Calu3 (cell line): ENCODE measurements at regions not wholly inside any gene's neighbourhood (a gene's known extent, or its start where the extent isn't known, plus 50 kb on each side); places are given as distances from the start of the nearest gene placed in this dataset.

Experiments
- BruUV-seq: library from RNA; stranded (reverse); fragments of 400-500 nt; replicated peaks from 2 replicates; lab custom pipeline; 2021; lab: Mats Ljungman, UMichigan
- CTCF ChIA-PET: fragments of 300-600 bp; sonication (Branson Sonifier 250); formaldehyde crosslinking; loops from one replicate; lab custom pipeline; 2022; ENCODE audit warnings: antibody characterized with exemption; lab: Charles Lee
- DNase-seq: peaks from one replicate; pipeline ENCODE4 v3.0.0; 2022
- H3K27ac Mint-ChIP-seq: one replicate; pipeline ENCODE4 v1.8.0; 2022; ENCODE audit warnings: mixed read lengths; ENCODE audit not compliant: unreplicated experiment
- H3K27me3 Mint-ChIP-seq: one replicate; pipeline ENCODE4 v1.8.0; 2022; ENCODE audit warnings: mixed read lengths; ENCODE audit not compliant: unreplicated experiment
- H3K36me3 Mint-ChIP-seq: one replicate; pipeline ENCODE4 v1.8.0; 2022; ENCODE audit warnings: mild to moderate bottlenecking, moderate library complexity, mixed read lengths; ENCODE audit not compliant: insufficient read depth, unreplicated experiment
- H3K4me1 Mint-ChIP-seq: one replicate; pipeline ENCODE4 v1.8.0; 2022; ENCODE audit warnings: mild to moderate bottlenecking, low read depth, mixed read lengths; ENCODE audit not compliant: unreplicated experiment
- H3K4me3 Mint-ChIP-seq: one replicate; pipeline ENCODE4 v1.8.0; 2022; ENCODE audit warnings: mild to moderate bottlenecking, low read depth, moderate library complexity, mixed read lengths; ENCODE audit not compliant: unreplicated experiment
- H3K9me3 Mint-ChIP-seq: one replicate; pipeline ENCODE4 v1.8.0; 2022; ENCODE audit warnings: low read depth, mixed read lengths; ENCODE audit not compliant: unreplicated experiment
- intact Hi-C: fragments of 100-400 bp; cut with micrococcal nuclease; formaldehyde crosslinking; loops from one replicate; pipeline ENCODE4 v1.10.0; 2022; ENCODE audit not compliant: unreplicated experiment
- TF ChIP-seq, protein P1 (sequence below): fragments of 200-600 bp; IDR thresholded peaks from one replicate; pipeline ENCODE4 v1.8.0; 2022; ENCODE audit warnings: antibody characterized with exemption; ENCODE audit not compliant: unreplicated experiment

DNA sequence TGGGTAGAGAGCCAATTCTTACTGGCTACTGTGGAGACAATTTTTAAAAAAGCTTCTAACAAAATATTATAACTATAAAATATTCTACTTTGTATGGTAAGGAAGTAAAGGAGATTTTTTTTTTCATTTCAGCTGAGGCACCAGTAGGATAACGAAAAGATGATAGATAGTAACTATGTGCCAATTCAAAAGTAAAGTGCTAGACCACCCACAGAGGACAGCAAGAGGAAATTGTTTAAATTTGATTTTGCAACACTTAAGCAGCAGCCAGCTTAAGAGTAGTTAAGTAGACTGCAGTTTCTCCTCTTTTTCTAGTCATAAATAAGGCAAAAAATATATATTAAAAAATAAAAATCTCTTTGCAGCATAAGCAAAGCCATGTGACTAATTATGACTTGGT is 1539.3 kb upstream of the ACO1 start:
- H3K4me1 Mint-ChIP-seq = no peaks in the 10 kb centered on the region
- no peak for DNase-seq
- H3K27me3 Mint-ChIP-seq = no peaks in the 10 kb centered on the region
- CTCF ChIA-PET = no interaction called here
- TF ChIP-seq, protein P1, sequence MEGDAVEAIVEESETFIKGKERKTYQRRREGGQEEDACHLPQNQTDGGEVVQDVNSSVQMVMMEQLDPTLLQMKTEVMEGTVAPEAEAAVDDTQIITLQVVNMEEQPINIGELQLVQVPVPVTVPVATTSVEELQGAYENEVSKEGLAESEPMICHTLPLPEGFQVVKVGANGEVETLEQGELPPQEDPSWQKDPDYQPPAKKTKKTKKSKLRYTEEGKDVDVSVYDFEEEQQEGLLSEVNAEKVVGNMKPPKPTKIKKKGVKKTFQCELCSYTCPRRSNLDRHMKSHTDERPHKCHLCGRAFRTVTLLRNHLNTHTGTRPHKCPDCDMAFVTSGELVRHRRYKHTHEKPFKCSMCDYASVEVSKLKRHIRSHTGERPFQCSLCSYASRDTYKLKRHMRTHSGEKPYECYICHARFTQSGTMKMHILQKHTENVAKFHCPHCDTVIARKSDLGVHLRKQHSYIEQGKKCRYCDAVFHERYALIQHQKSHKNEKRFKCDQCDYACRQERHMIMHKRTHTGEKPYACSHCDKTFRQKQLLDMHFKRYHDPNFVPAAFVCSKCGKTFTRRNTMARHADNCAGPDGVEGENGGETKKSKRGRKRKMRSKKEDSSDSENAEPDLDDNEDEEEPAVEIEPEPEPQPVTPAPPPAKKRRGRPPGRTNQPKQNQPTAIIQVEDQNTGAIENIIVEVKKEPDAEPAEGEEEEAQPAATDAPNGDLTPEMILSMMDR = no peak
- H3K36me3 Mint-ChIP-seq = no peaks in the 10 kb centered on the region
- no peak overlapping the region for H3K4me3 Mint-ChIP-seq
- peaks cover 5% of the 10 kb centered on the region for H3K9me3 Mint-ChIP-seq
- BruUV-seq = no TSS peak
- no peak overlapping the region for H3K27ac Mint-ChIP-seq
- intact Hi-C loops = no loop called here

DNA sequence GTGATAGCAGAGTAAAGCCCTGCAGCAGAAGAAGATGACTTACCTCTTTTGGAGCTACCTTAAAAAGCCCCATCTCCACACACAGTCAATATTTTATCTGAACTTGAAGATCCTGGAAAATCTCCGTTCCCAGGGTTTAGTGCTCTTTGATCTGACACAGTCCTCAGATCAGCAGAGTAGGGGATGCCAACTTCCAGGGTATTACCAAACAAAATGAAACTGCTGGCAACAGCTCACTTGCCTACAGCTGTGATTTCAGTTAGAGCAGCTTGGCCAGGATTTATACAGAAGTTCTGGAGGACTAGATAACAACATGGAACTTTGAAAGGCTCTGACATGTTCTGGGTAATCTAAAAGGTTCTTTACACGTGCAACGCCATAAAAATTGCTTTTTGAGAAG is 1537.8 kb upstream of the ACO1 start:
- TF ChIP-seq, protein P1 = no peak
- Mint-ChIP-seq H3K9me3 (peaks cover 7% of the 10 kb centered on the region), H3K27me3 (no peaks in the 10 kb centered on the region), H3K4me1 (no peaks in the 10 kb centered on the region), H3K36me3 (no peaks in the 10 kb centered on the region), H3K4me3 (no peak overlapping the region), H3K27ac (no peak overlapping the region)
- intact Hi-C loops = no loop called here
- CTCF ChIA-PET = no interaction called here
- no TSS peak for BruUV-seq
- no peak for DNase-seq

DNA sequence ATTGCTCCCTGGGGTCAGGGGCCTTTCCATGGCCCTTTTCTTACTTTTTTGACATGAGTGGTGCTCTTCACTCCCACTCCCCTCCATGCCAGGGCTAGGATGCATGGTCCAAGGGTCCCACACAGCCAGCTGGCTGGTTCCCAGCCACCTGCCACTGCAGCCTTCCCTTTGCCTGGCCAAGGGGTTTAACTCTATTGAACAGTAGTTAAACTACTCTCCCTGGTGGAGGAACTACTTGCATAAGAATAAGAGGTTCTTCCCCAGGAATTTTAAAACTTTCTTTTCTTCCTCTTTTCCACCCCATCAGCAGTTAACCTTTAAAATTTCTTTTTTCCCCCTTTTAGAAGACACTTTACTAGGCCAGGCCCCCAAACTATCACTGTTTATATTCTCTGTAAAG is 1532.8 kb upstream of the ACO1 start:
- no peak overlapping the region for H3K27ac Mint-ChIP-seq
- TF ChIP-seq, protein P1 = no peak
- CTCF ChIA-PET = no interaction called here
- H3K4me1 Mint-ChIP-seq = no peaks in the 10 kb centered on the region
- intact Hi-C loops = no loop called here
- no peak overlapping the region for H3K4me3 Mint-ChIP-seq
- H3K36me3 Mint-ChIP-seq = no peaks in the 10 kb centered on the region
- no peaks in the 10 kb centered on the region for H3K27me3 Mint-ChIP-seq
- peaks cover 4% of the 10 kb centered on the region for H3K9me3 Mint-ChIP-seq
- DNase-seq = no peak
- no TSS peak for BruUV-seq

DNA sequence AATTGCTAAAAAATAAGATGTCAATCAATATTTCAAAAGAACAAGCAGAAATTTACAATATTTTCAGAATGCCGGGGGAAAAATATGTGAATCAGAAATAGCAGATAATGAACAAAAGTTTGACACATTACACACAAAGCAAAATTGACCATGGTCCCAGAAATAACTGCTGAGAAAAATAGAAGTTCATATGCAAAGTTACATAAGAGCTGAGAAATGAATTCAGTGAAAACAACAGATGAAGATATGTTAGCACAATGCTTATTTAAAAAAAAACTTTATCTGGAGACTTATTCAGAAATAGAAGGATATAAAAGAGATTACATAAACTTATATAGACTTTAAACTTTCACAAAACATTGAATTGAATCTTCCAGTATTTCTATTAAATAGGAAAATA is 1483.7 kb upstream of the ACO1 start:
- TF ChIP-seq, protein P1 = no peak
- CTCF ChIA-PET = no interaction called here
- no peaks in the 10 kb centered on the region for H3K4me1 Mint-ChIP-seq
- no peak overlapping the region for H3K4me3 Mint-ChIP-seq
- H3K9me3 Mint-ChIP-seq = no peaks in the 10 kb centered on the region
- intact Hi-C loops = no loop called here
- no peaks in the 10 kb centered on the region for H3K27me3 Mint-ChIP-seq
- H3K36me3 Mint-ChIP-seq = no peaks in the 10 kb centered on the region
- DNase-seq = no peak
- no peak overlapping the region for H3K27ac Mint-ChIP-seq
- BruUV-seq = no TSS peak

DNA sequence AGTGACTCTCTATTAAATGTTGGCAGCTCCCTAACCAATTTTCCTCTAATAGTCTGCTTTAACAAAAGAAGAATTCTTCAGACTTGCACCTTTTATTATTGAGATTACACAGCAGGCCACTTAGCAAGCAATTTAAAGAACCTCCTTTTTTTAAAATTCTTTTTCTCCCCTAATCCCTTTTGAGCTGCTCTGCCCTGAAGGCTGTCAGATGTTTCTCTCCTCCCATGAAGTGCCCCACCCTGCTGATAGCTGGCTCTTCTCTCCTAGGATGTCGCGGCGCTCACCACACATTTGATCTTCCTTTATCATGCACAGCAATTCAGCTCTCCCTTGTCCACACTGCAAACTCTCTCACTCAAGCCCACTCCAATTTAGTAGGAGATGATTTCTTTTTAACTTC is 1471.1 kb upstream of the ACO1 start:
- no peaks in the 10 kb centered on the region for H3K4me1 Mint-ChIP-seq
- no peak for DNase-seq
- intact Hi-C loops = no loop called here
- TF ChIP-seq, protein P1 = no peak
- no peak overlapping the region for H3K4me3 Mint-ChIP-seq
- BruUV-seq = no TSS peak
- H3K27ac Mint-ChIP-seq = no peak overlapping the region
- H3K27me3 Mint-ChIP-seq = no peaks in the 10 kb centered on the region
- CTCF ChIA-PET = no interaction called here
- H3K36me3 Mint-ChIP-seq = no peaks in the 10 kb centered on the region
- no peaks in the 10 kb centered on the region for H3K9me3 Mint-ChIP-seq
